NCI-H2029 treated with DMSO at 0.1 percent for 48 hours (cell line): ENCODE measurements at regions not wholly inside any gene's neighbourhood (a gene's known extent, or its start where the extent isn't known, plus 50 kb on each side); places are given as distances from the start of the nearest gene placed in this dataset.

Experiments
- DNase-seq: peaks from one replicate; lab custom pipeline; 2025; lab: John Stamatoyannopoulos, UW

DNA sequence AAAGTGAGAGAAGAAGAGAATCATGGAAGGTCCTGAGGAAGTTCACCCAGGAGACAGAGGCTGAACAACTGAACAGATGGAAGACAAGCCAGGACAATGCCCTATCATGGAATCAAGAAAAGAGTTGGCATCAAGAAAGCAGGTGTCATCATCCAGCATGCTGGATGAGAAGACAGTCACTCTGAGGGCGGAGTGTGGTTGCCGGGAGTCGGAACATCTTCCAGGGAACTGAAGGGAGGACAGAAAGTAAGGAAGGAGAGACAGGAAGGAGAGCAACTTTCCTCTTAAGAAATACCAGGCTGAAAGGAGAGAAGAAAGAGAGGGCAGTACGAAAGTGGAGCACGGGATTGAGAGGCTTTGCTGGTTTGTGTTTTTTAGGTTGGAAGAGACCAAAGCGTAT is 654.5 kb upstream of the CELF2 start:
- DNase-seq: no peak

DNA sequence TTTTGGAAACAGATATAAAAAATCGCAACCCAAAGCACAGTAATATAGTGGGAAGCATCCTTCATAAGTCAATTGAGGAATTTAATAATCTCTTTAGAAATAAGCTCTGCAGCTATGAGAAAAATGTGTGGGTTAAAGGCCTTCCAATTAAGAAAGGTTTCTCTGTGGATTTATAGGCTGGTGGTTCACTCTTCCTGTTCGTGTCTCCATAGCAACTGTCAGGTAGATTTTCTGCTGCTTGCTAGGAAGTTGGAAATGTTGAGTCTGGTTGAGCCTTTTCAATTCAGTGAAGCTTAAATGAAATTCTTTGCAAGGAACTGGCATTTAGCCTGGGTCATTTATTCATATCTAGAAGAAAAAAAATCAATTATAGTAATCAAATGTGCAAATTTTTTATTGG is 652.8 kb upstream of the CELF2 start:
- no peak for DNase-seq

DNA sequence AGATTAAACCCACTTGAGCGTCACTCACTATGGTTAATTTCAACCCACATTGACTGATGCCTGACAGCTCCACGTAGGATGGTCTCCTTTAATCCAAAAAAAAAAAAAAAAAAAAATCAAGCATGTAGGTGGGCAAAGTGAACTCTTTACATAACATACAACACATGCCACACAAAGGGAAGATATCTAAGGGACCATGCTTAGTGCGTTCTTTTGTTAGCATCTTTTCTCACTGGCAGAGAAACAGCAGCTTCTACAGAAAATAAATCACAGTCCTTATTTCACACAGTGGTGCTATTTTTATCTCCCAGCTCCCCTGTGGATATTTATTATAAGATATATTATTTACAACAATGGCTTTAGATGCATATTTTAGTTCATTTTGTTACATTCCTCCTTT is 652.0 kb upstream of the CELF2 start:
- no peak for DNase-seq

DNA sequence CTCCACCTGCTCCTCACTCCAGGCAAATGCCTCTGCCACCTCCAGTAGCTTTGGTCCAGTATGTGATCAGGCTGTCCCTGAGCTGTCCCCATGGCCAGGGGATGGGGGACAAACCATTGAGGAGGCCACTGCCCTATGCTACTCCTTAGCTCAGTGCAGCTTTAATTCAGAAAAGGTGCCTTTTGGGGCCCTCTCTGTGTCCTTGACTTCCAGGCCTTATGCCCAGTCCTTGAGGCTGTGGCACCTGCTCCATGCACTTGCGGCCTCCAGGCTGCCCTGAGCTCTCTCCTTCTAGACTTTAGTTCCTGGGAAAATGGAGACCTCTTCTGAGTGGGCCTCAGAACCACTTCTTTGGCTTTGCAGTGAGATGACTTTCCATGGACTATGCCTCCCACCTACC is 650.8 kb upstream of the CELF2 start:
- no peak for DNase-seq

DNA sequence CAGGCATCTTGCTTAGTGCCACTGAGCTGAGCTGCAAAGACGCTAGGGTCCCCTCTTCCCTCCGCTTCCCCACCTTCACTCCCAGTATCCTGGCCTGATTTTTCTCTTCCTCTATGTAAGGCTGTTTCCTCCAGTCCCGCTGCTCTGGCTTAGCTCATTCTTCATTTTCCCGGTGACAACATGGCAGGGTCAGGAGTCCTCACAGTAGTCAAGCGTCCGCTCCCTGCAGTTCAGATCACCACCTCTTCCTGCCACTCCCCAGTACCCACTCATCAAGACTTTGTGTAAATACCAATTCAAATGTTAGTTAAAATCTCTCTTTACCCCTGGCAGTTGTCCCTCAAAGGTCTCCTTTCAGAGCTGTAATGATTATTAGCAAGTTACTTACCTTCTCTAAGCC is 650.4 kb upstream of the CELF2 start:
- no peak for DNase-seq

DNA sequence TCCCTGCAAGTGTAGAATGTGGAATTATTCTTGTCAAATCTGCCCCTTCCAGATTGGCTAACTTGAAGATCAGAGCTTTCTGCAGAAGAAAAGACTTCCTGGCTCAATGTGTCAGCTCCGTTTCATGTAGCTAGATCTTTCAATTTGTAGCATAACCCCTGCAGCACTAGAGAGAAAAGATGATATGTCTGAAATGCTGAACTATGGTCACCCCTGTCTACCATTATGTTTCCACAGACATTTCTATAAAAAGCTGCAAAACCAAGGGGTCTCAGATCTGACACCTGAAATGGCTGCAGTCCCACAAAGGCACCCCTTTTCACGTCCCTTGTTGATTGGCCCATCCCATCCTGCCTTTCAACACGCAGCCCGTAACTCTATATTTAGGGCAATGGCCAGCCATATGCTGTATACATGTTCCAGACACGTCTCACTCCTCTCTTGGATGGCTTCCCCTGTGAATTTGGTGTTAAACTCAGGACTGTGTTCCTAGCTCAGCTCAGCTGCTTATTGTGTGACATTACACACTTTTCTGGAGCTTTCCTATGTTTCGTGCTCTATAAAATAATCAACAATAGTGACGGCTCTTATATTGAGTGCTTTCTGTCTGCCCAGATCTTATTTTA is 648.6 kb upstream of the CELF2 start:
- DNase-seq: no peak

DNA sequence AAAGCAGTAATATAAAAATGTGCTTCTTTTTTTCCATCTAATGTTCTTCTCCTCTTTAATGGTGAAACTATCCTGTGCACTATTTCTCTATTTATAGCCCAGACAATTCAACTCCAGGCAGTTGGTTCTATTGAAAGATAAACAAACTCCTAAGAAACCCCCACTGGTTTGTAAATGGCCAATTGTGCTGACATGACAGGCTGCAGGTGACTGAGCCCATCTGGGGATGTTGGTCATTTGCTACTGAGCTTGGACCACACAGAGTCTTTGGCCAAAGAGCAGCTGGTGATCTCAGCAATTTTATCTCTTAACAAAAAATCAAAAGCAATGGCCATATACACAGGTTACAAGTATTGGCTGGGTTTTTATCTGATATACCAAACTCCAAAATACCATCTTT is 631.8 kb upstream of the CELF2 start:
- DNase-seq: no peak

DNA sequence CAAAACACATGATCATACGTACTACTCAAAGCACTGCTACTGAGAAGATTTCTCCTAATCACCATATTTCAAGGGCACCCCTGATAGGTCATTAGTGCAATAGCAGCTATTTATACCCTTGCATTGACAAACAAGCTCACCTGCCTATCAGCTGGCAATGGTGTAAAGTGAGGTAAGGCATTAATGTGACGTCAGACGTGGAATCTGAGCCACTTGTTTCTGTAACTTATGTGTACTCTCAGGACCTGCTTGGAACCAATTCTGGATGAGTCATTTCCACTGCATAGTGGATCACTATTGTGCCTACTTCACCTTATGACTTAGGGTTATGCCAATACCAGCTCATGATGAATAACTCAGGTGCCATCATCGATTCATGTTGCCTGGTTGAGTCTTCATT is 628.5 kb upstream of the CELF2 start:
- DNase-seq: no peak

DNA sequence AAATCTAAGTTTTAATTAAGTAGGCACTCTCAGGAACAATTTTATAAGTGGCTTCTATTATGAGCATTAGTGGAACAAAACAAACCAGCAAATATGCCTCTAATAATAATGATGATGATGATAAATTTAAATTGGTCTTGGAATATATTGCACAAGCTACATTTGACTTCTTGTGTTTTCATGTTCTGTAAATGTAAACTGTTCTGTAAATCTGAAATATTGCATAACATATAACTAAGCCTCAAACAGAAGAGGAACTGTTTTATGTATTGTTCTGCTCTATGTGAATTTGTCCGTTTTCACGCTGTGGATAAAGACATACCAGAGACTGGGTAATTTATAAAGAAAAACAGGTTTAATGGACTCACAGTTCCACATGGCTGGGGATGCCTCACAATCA is 625.2 kb upstream of the CELF2 start:
- no peak for DNase-seq

DNA sequence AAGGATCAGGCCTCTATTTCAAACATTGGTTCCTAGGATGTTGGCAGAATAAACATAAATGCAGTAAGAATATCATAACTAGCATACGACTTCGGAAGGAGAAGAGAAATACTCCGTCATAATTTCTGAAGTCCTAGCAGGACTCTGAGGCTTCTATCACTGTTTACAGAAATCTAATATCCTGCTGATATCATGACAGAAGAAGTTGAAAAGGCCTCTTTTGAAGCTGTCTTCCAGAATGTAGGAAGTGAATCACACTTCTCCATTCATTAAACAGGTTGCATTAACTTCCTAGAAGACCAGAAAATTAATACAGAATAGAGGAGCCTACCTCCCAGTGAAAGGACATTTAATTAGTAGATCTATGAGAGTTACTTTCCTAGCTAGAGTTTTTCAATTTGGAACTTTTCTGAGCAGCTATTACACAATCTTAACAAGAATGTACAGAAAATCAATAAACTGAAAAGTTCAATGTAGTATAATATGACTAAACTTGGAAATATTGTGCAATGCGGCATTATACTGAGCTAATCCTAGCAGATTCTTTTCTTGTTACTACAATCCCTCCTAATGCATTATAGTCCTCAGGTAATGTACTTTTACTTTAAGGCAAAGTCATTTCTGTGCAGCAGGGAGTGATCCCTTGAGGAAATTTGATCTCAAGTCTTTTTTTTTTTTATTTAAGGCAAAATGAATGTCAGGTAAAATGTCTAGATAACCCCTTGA is 622.6 kb upstream of the CELF2 start:
- DNase-seq: no peak

DNA sequence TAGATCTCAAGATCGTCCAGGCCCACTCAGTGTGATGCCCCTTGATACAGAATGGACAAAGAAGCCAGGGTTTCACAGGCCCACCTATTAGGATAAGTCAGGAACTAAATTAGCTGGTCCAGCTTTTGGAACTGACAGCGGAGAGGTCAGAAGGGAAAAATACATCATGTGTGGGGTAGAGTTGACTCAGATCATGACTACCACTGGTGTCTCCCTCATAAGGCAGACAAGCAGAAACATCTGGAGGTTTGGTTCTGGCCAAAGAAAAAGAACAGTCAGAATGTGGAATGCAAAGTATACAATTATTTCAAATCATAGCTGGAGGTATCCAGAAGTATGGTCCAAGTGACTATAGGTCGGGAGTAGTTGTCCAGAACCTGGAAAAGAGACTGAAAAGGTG is 621.1 kb upstream of the CELF2 start:
- DNase-seq: no peak

DNA sequence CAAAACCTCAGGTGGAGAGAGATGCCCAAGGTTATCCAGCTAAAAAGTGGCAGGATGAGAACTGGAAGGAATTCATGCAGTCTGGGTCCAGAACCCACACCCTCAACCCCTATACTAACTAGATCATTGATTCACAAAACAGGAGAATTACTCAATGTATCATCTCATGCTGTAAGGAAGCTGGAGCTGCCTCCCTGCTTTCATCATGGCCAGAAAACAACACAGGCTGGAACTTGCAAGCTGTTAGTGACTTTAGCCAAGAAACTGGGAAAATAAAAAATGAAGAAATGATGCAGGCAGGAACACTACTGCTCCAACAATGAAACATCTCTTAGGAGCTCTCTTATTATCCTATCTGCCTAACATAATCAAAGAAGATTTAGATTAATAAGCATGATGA is 619.8 kb upstream of the CELF2 start:
- DNase-seq: no peak

DNA sequence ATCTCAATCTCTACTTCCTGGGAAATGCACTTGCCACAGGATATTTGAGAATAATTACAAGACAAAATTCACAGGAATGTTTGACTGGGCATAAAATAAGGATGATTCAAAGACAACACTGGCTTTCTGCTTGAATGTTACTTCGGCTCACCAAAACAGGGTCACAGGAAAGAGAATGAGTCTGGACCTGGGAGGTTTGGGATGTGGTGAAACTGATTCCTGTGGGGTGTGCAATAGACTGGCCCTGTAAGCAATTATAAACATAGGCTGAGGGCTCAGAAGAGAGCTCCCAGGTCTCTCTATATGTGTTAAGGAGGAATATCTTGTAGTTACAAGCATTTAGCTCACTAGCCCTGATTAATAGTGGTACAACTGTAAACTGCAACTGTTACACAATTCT is 613.9 kb upstream of the CELF2 start:
- no peak for DNase-seq

DNA sequence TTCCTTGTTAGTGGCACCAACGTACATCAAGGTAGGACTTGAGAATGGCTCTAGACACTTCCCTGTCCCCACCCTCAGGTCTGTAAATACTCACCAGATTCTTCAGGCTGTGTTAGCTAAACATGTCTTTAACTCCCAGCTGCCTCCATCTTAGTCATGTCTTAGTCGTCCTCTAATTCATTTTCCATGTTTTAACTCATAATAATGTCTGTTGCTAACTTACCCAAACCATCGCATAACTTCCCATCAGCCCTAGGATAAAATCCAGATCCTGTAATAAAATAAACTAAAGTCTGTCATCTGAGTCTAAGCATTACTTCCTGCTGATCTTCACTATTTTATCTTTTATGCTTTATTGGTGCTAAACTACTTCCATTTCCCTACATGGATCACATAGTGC is 600.0 kb upstream of the CELF2 start:
- DNase-seq: no peak

DNA sequence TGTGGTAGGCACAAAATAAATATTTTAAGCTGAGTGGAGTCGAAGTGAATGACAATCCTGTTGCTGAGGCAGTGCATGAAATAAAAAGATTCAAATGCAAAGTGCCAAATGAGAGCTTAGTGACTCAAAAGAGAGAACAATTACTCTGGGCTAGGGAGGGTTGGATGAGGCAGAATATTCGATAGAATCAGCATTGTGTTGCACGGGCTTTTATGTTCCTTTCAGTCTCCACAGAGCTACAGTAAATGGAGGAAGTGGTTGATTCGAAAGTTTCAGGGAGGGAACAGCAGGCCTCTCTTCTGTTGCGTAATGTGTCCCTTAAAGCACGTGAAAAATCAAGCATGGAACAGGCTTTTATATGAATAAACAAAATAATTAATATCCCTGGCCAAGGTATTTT is 599.3 kb upstream of the CELF2 start:
- DNase-seq: no peak

DNA sequence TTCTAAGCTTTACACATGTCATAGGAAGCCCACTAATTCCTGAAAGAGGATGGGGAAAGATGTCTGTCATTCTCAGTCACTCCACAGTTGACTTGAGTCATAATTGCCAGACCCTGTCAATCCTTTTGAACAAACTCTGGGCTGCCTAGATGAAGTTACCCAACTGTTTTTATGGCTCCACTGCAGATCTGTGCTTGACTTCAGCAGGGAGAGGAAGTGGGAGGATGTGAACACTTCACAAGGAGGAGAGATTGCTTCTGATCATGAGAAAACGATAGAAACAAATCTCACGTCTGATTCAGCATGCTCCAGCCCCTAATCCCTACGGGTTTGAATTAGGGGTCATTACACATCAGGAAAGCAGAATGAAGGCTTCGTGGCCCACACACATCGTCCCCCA is 596.6 kb upstream of the CELF2 start:
- DNase-seq: no peak

DNA sequence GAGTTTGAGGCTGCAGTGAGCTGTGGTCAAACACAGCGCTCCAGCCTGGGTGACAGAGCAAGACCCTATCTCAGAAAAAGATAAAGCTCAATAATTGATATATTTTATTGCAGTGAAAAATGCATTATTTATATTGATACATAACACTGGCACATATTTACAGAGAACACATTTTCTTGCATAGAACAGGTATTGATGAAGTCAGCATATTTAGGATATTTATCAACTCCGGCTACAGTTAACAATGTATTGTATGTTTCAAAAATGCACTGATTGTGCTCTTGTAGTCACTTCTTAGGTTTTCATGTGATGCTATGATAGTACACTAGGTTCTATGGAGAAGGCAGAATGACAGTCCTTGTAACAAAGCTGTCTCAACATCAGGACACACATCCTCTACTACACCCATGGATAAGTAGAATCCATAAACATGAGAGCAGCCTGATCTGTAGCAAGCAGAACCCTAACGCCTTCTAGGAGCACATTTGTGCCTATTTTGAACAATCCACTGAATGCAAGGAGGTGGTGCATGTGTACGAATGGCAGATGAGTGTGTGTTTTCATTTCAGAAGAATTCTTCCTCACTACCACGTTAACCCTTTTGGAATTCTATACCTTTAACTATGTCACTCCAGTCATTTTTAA is 586.1 kb upstream of the CELF2 start:
- DNase-seq: no peak

DNA sequence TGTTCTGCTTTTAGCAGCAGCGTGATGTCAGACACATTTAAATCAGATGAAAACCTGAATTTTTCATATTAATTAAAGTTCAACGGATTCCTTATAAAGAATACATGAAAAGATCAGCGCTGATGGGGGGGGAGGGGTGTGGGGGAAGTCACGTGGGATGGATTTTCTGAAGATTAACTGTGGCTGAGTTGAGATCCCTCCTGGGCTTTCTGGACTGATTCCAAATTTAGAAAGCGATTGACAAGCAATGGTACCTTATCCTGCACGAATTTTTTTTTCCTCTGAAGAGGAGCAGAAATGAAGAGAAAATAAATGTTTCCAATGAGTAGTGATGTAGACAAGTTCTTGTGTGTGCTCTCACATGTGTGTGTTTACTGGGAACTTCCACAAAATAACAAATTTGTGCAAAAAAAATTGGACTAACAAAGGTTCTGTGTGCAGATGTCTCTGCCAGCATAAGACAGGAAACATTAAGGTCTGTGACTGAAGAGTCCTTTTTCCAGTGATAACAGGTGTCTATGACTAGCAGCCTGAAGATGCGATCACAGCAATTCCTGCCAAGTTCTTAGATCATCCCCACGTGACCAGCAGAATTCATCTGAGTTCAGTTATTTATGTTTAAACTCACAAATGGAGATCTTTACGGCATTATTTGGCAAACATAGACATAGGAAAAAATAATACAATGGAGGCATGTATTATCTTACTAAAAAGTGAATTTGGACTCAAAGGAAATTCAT is 585.2 kb upstream of the CELF2 start:
- no peak for DNase-seq

DNA sequence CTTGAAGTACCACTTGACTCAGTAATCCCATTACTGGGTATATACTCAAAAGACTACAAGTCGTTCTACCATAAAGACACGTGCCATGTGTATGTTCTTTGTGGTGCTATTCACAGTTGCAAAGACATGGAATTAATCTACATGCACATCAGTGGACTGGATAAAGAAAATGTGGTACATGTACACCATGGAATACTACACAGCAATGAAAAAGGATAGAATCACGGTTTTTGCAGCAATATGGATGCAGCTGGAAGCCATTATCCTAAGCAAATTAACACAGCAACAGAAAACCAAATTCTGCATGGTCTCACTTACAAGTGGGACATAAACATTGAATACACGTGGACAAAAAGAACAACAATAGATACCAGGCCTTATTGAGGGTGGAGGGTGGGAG is 583.4 kb upstream of the CELF2 start:
- DNase-seq: no peak

DNA sequence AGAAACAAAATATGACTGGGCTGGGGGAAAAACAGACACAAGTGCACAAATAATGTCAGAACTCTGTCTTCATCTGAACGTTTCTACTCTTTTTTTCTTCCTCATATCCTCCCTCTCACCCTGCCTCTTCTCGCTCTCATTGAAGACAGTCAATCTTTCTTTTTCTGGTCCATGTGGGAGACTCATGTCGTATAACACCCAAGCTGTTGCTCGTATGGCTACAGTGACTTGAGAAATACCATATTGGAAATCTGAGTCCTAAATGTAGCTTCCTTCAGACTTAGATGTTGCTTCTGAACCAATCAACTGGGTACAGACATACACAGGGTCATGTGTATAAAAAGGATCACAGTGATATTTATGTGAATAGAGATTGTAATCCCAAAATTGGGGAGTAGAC is 579.8 kb upstream of the CELF2 start:
- DNase-seq: no peak

DNA sequence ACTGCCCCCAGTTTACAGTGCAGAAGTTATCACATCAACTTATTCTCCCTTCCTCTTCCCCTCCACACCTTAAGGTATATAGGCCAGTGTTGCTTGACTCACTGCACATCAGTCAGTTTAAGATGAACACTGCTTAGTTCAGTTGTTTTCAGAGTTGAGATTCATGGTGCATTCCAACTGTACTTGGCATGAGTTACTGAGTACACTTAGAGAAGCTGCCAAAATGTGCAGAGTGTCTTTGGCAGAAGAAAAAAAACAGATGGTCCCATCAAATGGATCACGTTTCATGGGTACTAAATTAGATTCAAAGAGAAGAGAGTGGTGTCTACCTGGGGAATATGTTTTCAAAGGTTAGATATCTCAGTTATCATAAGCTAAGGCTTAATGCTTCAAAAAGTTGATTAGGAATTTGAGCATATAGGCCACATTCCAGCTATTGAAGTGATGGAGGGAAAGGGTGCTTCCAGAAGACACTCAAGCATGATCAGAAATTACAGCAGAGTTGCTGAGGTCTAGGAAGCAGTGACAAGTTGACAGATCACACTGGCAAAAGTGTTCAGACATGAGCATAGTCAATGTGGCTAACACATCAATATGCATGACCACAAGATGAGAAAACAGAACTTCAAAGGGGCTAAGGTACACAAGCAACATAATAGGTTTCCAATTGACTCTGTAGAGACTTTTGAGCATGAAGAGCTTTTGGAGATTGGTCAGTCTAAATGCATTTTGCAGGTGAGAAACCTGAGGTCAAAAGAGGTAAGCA is 579.2 kb upstream of the CELF2 start:
- DNase-seq: no peak

DNA sequence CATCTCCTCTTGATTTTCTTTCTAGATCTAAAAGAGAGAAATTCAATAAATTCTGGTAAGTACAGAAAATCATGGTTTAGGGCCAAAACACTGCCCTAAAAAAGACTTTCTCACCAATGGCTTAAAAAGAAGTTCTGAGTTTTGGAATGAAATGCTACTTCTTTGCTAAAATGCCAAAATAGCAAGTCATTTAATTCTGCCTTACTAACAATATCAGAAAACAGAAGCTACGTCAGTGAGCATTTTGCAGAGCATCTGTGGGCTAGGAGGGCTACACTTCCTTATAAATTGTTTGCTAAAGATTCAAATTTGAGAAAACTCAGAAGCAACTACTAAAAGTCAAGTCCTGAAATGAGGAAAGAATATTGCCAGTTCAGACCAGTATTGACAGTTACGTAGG is 560.8 kb upstream of the CELF2 start:
- DNase-seq: no peak
